Fibroblast of skin of left biceps (primary cell): ENCODE measurements at regions not wholly inside any gene's neighbourhood (a gene's known extent, or its start where the extent isn't known, plus 50 kb on each side); places are given as distances from the start of the nearest gene placed in this dataset.

Source experiments
- DNase-seq, 2 experiments: peaks; one replicate each; pipeline ENCODE4 v3.0.0-alpha.2; 2013; ENCODE audit warnings: low read depth in 2 of 2

- no peak for DNase-seq
Measured at GRCh38 chr1:34408011-34408410, 231.3 kb downstream of the C1orf94 start.

GRCh38 chr1:34409689-34410229, 233.1 kb downstream of the C1orf94 start:
- no peak for DNase-seq

- no peak for DNase-seq
Measured at GRCh38 chr1:34412598-34413370, 236.1 kb downstream of the C1orf94 start.

GRCh38 chr1:34415140-34415539, 238.4 kb downstream of the C1orf94 start:
- no peak for DNase-seq

- no peak for DNase-seq
Measured at GRCh38 chr1:34418166-34418565, 241.5 kb downstream of the C1orf94 start.

- DNase-seq, result no peak
Measured at GRCh38 chr1:34419663-34420136, 243.0 kb downstream of the C1orf94 start.

- no peak for DNase-seq
Measured at GRCh38 chr1:34425046-34425445, 248.3 kb downstream of the C1orf94 start.

- no peak for DNase-seq
Measured at GRCh38 chr1:34425785-34426184, 249.1 kb downstream of the C1orf94 start.

GRCh38 chr1:34426325-34426896, 249.7 kb downstream of the C1orf94 start:
- no peak for DNase-seq

GRCh38 chr1:34427170-34427569, 250.5 kb downstream of the C1orf94 start:
- DNase-seq, result no peak

GRCh38 chr1:34433099-34433498, 256.4 kb downstream of the C1orf94 start:
- DNase-seq, result no peak

- no peak for DNase-seq
Measured at GRCh38 chr1:34436836-34437235, 260.1 kb downstream of the C1orf94 start.

- no peak for DNase-seq
Measured at GRCh38 chr1:34441259-34442069, 264.8 kb downstream of the C1orf94 start.

- no peak for DNase-seq
Measured at GRCh38 chr1:34444516-34444915, 267.8 kb downstream of the C1orf94 start.

- DNase-seq, result no peak
Measured at GRCh38 chr1:34450325-34450724, 273.6 kb downstream of the C1orf94 start.

- no peak for DNase-seq
Measured at GRCh38 chr1:34452451-34452850, 275.7 kb downstream of the C1orf94 start.

GRCh38 chr1:34455121-34455520, 278.4 kb downstream of the C1orf94 start:
- DNase-seq, result no peak

- DNase-seq, result no peak
Measured at GRCh38 chr1:34460193-34460592, 283.5 kb downstream of the C1orf94 start.

- DNase-seq, result no peak
Measured at GRCh38 chr1:34470401-34470800, 284.4 kb upstream of the GJB5 start.

- no peak for DNase-seq
Measured at GRCh38 chr1:34474566-34474965, 280.3 kb upstream of the GJB5 start.

GRCh38 chr1:34476371-34476770, 278.5 kb upstream of the GJB5 start:
- no peak for DNase-seq

GRCh38 chr1:34477632-34478141, 277.2 kb upstream of the GJB5 start:
- DNase-seq, result no peak
